HG03520 (cell line): ENCODE measurements at regions not wholly inside any gene's neighbourhood (a gene's known extent, or its start where the extent isn't known, plus 50 kb on each side); places are given as distances from the start of the nearest gene placed in this dataset.

ENCODE experiments used
- ATAC-seq: cut with Tn5 transposase; IDR thresholded peaks from one replicate; pipeline ENCODE4 v1.9.1; 2021; ENCODE audit warnings: mild to moderate bottlenecking, moderate library complexity; ENCODE audit not compliant: unreplicated experiment

DNA sequence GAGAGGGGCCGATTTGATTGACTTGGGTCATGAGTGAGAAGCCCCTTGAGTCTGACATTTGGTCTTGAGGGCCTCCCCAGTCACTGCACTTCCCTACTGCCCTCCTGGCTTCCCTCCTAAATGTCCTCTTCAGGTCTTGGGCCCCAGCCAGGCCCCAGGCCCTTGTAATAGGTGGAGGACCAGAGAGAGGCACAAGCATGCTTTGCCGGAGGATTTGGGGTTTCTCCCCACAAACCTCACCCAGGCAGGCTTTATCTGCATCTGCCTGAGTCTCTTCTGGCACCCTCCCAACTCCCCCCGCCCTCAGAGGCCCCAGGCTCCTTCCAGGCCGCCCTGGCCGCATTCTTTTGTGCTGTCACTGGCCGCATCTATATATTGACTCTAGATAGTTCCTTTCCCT is 270.7 kb downstream of the HAUS1 start:
- no peak for ATAC-seq

DNA sequence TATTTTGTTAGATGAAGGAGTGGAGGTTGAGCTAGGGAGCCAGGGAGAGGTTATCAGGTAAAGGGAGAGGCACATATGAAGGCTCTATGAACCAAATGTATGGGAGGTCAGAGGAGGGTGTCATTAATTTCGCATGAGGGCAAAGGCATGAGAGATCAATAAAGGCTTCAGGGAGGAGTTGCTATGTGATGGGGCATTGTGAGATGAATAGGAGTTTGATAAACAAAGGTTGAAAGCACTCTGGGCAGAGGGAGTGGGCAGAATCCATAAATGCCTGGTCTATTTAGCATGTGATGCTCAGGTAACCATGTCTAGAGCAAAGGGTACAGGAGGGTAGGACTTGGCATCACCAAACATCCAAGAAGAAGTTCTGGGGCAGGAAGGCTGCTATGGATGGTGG is 273.4 kb downstream of the HAUS1 start:
- no peak for ATAC-seq

DNA sequence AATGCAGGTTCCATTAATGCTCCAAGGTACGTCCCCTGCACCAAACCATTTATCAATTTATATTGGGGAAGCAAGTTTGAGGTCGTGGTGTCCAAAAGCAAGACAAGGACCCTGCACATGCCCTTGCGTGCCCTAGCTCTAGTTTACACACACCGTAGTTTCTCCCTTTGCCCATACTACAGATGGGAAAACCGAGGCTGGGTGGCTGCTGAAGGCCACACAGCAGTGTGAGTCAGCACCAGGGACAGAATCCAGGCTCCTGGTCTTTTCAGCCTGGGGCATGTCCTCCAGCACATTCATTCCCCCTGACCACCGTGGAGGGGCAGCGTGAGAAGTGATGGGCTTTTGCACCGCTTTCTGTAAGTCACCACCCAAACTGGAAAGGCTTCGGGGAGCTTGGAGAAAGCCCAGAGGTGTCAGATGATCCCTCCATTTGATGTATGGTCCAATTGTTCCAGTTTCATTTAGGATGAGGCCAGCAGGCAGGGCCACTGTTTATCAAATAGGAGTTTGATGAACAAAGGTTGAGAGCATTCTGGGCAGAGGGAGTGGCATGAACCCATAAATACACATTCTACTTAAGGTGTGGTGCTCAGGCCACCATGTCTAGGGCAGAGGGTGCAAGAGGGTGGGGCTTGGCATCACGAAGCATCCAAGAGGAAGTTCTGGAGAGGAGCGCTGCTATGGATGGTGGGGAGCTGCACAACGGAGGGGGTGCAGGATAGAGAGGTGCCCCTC is 274.1 kb downstream of the HAUS1 start:
- ATAC-seq, result no peak

DNA sequence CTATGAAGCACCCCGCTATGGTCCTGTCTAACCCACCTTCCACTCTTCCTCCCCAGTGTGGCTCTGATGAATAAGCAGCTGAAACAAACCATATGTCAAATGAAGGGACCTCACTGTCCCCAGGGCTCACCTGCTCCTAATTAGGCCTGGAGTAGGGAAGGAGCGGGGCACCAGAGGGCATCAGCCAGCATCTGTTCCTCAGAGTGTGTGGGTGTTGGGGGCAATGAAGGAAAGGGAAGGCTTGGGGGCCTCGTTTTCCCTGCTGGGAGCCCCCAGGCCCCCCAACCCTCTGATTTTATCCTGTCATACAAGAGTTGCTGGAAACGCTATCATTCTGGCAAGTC is 274.7 kb downstream of the HAUS1 start:
- ATAC-seq, result no peak

DNA sequence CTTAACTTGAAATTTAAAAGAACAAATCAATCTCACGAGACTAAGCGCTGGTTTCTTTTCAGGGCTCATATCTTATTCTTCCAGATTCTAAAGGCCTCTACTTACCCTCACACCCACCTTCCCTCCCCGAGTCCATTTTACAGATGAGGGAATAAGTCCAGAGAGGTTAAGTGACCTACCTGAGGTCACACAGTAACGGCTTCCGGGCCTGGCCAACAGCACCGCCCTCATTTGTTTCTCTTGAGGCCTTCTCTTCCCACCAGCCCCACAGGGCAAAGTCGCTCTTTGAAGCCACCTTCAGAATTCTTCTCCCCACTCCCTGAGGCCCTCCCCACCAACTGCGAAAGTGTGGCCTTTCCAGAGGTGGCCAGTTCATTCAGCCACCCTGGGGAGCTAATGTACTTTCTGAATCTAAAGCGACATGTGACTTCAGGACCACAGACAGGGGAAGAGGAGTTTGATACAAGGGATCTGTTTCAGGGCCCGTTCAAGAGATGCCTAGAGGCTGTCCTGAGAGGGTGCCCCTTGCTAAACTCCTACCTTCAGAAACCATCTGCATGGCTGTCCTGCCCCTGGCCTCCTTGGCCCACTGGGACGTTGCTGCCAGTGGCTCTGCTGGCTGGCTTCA is 275.3 kb downstream of the HAUS1 start:
- ATAC-seq, result no peak

DNA sequence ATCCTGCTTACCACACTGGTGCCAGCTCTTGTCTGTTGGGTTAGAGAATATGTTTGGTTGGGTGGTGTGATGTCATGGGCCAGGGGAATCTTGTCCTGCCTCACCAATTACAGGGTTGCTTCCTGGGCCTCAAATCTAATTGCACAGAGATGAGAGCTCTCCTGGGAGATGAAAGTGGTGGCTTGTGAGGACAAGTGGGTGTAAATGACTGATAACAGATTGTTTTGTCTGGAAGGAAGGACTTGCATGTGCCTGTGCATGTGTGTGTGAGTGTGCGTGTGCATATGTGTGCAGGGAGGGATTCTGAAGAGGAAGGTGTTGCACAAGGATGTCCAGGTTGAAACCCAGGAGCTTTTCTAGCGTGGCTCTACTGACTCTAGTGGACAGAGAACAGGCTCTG is 271.9 kb downstream of the LOXHD1 start:
- no peak for ATAC-seq

DNA sequence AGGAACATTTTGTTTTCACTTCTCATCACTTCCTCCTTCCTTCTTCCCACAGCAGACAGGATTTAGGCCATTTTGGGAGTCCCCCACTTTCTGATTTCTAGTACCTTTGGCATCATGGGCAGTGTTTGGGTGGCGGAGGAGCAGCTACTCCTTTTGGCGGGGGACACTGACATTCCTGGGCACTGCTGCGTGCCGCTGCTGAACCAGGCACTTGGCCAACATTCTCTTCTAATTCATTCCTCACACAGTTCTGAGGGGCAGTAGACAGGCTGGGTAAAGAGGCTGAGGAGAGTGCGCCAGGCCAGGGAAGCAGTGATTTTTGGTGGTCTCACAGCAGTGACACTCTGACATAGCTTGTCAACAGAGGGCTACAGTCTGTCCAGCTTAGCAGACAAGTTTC is 270.2 kb downstream of the LOXHD1 start:
- ATAC-seq, result no peak

DNA sequence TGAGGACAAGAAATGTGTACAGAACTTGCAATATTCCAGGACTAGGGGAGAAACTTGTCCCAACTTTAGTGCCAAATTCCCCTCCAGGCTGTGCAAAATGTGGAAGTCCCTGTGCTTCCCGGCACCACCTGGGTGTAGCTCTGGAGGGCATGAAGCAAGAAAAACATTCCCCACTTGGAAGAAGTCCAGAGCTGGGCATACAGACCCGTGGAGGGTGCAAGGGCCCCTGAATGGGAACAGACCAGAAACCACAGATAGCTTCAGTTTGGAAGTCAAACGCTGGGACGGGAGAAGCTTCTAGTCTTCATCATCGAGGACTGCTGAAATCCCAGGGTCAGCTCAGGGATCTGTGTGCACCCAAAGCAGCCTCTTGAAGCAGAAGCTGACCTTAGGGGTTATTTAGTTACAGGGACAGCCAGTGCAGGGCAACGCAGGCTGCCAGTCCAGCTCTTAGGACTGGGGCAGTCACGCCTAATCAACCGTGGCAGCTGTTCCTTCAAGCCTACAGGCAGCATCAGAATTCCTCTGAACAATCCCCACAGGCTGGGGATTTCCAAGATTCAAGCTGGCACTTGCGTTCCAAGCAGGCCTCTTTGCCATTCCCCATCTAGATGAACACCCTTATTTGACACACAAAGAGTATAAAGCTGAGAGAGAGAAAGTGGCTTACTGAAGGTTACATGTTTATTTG is 269.4 kb downstream of the LOXHD1 start:
- ATAC-seq, result no peak

DNA sequence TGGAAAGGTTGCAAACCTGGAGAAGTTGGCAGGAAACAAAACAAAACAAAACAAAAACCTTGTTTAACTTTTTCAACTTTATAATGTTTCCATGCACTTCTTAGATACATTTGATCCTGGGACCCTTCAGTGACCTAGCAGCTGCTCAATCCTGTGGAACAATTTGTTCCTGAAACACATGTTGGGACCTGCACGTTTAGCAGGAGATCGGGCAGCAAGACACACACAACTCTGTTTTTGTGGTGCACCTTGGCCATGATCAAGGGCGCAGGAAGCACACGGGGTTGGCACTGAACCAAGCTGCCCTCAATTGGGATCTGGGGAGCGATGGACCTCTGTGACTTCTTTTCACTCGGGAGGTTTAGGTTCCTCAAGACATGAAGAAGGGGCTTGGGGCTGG is 268.7 kb downstream of the LOXHD1 start:
- no peak for ATAC-seq

DNA sequence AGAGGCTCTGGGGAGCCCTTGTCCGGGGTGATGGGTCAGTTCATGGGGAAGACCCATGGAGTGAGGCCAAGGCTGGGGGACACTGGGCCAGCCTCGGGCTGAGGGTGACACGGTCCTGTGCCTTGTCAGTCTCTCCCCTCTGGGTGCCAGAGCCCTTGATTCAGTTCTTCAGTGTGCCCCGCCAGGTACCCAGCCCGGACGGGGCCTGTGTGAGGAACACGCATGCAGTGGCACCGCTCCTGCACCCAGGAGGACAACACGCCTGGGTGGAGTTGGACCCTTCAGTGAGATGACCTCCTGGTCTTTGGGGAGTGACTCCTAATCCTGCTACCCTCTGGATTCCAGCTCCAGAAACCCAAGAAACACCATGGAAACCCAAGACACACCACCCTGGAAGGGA is 264.4 kb downstream of the LOXHD1 start:
- no peak for ATAC-seq

DNA sequence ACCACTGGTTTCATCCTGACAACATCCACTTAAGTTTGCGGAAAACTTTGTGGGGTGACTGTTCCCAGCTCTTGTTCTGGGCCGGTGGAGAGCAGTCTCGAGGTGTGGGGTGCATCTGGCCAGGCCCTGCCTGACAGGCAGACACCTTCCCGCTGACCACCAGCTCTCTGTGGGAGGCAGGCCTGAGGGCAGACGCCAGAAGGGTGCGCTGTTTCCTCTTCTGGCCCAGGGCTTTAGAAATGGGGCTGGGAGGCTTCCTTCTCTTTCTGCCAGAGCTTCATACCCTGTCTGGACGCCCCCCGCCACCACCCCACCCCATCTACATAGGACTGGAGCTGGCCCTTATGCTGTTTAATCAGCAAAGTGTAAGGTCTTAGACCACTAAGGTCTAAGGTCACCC is 263.8 kb downstream of the LOXHD1 start:
- ATAC-seq, result no peak

DNA sequence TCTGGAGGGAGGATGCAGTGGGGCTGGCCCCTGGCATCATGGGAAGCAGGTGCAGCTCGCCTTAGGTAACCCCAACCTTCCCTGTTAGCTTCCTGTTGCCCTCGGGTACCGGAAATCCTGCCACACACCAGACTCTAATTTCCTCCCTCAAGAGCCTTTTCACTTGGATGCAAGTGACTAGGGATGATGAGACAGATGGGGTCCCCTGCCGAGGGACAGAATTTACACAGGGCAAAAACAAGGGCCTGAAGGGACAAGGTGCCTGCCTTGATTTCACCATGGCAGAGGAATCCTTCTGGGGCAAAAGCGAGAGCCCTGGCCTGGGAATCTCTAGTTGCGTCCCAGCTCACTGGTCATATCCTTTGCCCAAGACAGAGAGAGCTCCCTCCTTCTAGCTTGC is 263.1 kb downstream of the LOXHD1 start:
- ATAC-seq, result no peak

DNA sequence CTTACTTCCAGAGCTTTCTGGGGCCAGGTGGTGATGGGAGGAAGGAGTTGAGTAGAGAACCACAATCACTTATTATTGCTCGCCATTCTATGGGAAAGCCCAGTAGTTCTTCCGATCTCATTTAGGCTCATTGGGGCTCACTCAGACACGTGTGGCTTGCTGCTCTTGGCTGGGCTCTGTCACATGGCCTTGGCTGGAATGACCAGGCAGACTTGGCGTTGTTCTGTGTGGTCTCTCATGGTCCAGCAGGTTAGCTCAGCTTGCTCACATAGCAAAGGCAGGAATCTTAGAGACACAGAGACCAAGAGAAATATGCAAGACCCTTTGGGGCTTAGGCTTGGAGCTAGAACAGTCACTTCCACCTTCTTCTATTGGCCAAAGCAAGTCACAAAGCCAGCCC is 261.2 kb downstream of the LOXHD1 start:
- no peak for ATAC-seq

DNA sequence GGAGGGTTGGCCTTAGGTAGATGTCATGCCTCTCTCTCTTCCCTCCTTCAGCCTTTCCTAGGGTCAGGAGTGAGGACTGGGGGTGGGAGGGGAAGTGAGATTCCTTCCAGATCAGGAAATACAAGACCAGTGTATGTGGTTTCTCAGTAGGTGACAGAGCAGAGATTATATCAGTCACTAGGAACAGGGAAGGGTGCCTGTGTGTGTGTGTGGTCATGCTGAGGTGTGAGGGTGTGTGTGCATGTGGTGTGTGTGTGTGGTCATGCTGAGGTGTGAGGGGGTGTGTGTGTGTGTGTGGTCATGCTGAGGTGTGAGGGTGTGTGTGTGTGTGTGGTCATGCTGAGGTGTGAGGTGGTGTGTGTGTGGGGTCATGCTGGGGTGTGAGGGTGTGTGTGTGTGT is 259.8 kb downstream of the LOXHD1 start:
- no peak for ATAC-seq

DNA sequence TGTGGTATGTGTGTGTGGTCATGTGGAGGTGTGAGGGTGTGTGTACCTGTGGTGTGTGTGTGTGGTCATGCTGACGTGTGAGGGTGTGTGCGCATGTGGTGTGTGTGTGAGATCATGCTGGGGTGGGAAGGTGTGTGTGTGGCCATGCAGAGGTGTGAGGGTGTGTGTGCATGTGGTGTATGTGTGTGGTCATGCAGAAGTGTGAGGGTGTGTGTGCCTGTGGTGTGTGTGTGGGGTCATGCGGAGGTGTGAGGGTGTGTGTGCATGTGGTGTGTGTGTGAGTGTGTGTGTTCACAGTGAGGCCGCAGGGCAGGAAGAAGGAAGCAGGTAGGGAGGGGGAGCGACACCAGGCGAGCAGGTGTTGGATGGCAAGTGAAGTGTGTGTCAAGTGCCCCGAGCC is 259.0 kb downstream of the LOXHD1 start:
- ATAC-seq, result no peak

DNA sequence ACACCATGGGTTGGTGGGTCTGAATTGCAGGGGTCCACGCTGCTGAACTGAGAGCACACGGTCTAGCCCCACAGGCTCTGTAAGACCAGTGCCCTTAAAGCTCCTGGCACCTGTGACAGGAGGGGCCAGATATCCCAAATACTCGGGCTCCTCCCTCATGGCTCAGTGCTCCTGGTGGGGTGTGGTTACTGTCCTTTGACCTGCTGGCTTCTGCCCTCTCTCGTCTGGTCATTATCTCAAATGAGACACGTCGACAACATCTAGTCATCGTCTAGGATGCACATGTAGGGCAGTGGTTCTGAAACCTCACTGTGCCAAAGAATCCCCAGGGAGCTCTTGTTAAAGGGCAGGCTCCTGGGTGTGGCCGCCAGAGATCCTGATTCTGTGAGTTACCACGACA is 258.4 kb downstream of the LOXHD1 start:
- ATAC-seq, result no peak

DNA sequence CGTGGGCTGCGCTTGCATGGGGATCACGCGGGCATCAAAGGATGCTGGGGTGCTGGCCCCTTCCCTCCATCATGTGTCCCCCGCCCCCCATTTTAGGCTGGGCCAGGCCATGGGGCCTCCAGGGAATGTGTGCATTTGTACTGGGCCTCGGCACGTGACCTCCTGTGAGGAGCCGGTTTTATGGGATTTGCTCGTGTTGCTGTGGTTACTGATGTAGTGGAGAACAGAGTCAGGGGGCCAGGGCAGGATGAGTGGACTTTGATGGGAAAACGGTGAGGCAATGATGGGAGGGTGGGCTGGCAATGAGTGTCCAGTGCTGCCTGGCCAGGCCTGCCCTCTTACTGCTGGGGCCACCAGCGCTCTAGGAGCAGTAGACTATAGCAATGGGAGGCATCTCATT is 257.7 kb downstream of the LOXHD1 start:
- no peak for ATAC-seq

DNA sequence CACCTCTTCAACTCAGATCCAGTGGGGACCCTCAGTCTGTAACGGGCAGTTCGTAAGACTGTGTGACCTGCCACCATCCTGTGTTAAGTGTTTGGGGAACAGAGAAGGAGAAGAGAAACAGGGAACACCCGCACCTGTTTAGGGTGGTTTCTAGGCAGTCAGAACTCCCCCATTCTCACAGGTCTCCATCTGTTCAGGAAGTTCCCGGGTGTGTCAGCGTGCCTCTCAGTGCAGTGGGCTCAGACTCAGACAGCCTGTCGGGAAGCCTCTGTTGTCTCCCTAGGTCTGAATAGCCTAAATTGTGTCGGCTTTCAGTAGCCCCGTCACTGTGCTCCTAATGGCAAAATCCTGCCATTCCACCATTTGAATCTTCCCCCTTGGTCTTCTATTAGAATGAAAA is 256.6 kb downstream of the LOXHD1 start:
- no peak for ATAC-seq

DNA sequence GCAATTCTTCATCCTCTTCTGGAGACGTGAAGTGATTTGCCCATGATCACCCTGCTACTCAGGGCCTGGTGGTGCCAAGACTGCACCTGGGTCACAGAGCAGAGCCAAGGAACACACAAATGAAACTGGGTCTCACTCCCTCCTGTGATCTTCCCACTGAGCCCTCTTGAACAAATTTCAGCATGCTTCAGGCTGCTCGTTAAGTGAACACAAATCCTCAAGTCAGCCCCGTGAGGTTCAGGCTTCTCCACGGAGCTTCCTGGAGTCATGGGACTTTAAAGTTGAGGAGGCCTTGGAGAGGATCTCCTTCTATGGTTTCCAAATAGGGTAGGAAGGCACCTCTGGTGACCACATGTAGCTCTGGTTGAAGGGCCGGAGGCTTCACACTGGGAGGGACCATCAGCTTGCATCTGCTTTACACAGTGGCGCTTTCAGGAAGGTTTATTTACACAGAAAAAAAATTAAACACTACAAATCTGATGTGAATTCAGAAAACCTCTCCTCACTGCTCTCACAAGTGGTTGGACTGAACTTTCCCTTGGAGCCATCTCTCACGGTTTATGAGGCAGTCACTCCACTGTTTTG is 255.4 kb downstream of the LOXHD1 start:
- no peak for ATAC-seq

DNA sequence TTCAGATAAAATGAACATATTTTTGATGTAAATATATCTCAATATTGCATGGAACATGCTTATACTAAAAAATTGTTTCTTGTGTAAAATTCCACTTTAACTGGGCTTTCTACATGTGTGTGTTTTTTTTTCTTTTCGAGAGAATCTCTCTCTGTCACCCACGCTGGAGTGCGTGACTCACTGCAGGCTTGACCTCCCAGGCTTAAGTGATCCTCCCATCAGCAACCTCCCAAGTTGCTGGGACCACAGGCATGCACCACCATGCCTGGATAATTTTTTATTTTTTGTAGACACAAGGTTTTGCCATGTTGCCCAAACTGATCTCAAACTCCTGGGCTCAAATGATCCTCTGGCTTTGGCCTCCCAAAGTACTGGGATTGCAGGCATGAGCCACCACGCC is 254.6 kb downstream of the LOXHD1 start:
- no peak for ATAC-seq

DNA sequence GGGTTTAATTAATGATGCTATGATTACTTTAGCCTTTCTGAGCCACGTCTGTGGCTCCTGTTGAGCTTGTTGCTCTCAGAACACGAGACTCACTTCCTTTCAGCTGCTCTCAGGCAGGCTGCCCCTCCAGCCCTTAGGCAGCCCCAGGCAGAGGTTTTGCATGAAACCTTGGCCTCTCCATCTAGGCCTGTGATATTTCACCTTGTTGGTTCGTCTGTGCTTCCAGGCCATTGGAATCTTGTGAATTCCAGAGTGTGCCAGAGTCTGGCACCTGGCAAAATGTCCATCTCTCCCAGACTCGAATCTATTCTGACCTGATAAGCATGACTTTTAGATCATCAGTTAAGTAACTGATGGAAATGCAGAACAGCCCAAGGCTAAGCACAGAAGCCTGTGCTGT is 254.1 kb downstream of the LOXHD1 start:
- ATAC-seq, result no peak
